ENCODE measurements at regions not wholly inside any gene's neighbourhood (a gene's known extent, or its start where the extent isn't known, plus 50 kb on each side); places are given as distances from the start of the nearest gene placed in this dataset.

DNA sequence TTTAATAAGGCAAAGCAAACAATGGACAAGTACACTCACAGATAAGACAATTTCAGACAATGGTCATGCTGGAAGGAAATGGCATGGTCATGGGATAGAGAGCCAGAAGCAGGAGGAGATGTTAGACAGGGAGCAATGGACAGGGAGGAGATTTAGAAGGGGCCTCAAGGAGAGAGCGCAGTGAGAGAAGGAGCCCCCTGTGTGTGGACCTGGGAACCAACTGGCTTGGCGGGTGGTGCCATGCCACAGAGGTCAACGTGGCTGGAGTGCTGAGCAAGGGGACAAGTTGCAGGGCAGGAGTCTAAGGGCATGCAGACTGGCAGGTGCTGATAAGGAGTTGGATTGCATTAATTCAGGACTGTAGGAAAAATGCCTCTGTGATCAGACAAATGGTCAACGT, 75.3 kb upstream of the UQCRFS1 start (continued):
- TF ChIP-seq GABPA (IDR thresholded peaks at IDR 0.05; ENCODE audit: borderline replicate concordance, insufficient read depth, low read length) (no peak), POLR2AphosphoS5 (IDR thresholded peaks at IDR 0.05; ENCODE audit: low read depth, low read length) (no peak)
